ENCODE measurements at regions not wholly inside any gene's neighbourhood (a gene's known extent, or its start where the extent isn't known, plus 50 kb on each side); places are given as distances from the start of the nearest gene placed in this dataset.

GRCh38 chr5:106854922-106855321 lies 815.8 kb downstream of the EFNA5 start:
- Mint-ChIP-seq H3K27ac (no peak overlapping the region), H3K4me3 (no peak overlapping the region), H3K36me3 (ENCODE audit: low read depth) (no peaks in the 10 kb centered on the region)

GRCh38 chr5:106854105-106854687 lies 816.5 kb downstream of the EFNA5 start:
- H3K9me3 Mint-ChIP-seq = no peaks in the 10 kb centered on the region
- H3K4me3 Mint-ChIP-seq = no peak overlapping the region
- intact Hi-C loops (cut with micrococcal nuclease) = no loop called here
- DNase-seq = no peak
- no peaks in the 10 kb centered on the region for H3K27me3 Mint-ChIP-seq
- no peaks in the 10 kb centered on the region for H3K36me3 Mint-ChIP-seq (ENCODE audit: low read depth)
- no peak overlapping the region for H3K27ac Mint-ChIP-seq
- H3K4me1 Mint-ChIP-seq = no peaks in the 10 kb centered on the region

More at GRCh38 chr5:106854922-106855321, 815.8 kb downstream of the EFNA5 start:
- no peaks in the 10 kb centered on the region for H3K27me3 Mint-ChIP-seq
- DNase-seq = no peak
- H3K4me1 Mint-ChIP-seq = no peaks in the 10 kb centered on the region
- H3K9me3 Mint-ChIP-seq = no peaks in the 10 kb centered on the region
- intact Hi-C loops (cut with micrococcal nuclease) = no loop called here

- Mint-ChIP-seq H3K27ac (no peak overlapping the region), H3K36me3 (ENCODE audit: low read depth) (no peaks in the 10 kb centered on the region), H3K4me1 (no peaks in the 10 kb centered on the region), H3K27me3 (no peaks in the 10 kb centered on the region), H3K9me3 (no peaks in the 10 kb centered on the region), H3K4me3 (no peak overlapping the region)
- intact Hi-C loops (cut with micrococcal nuclease) = no loop called here
- DNase-seq = no peak
Observed at GRCh38 chr5:106853266-106853665, 817.5 kb downstream of the EFNA5 start.

GRCh38 chr5:106849266-106849665 lies 821.5 kb downstream of the EFNA5 start:
- Mint-ChIP-seq H3K4me3 (no peak overlapping the region), H3K4me1 (no peaks in the 10 kb centered on the region), H3K27me3 (no peaks in the 10 kb centered on the region), H3K9me3 (no peaks in the 10 kb centered on the region), H3K36me3 (ENCODE audit: low read depth) (no peaks in the 10 kb centered on the region), H3K27ac (no peak overlapping the region)
- intact Hi-C loops (cut with micrococcal nuclease) = no loop called here
- DNase-seq = no peak

DNA sequence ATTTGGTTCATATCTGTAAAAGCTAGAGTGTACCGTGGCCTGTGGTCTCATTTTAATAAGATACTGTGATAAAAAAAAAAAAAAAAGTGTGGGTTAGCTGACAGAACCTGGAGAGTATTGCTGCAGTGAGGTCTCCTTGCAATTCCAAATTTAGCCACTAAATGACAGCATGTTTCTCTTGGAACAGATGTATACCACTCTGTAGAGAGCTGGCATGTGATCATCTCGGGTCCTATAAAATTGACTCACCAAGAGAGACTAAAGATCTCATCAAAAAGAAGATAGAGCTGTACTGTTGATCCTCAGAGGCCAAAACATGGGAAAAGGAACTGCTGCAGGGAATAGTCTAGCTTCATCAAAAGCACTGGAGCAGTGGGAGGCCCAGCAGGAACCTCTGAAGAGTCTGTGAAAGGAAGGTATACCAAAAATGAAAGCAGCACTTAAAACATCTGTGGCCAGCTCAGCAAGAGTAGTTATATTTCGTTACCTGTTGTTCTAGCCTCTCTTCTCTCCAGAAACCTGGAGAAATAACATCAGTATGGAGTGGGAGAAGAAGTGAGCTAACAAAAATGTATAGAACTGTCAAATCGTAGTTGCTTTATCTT lies 826.8 kb downstream of the EFNA5 start:
- no peaks in the 10 kb centered on the region for H3K4me1 Mint-ChIP-seq
- H3K4me3 Mint-ChIP-seq = no peak overlapping the region
- H3K27ac Mint-ChIP-seq = no peak overlapping the region
- H3K9me3 Mint-ChIP-seq = peaks cover 5% of the 10 kb centered on the region
- DNase-seq = no peak
- intact Hi-C loops (cut with micrococcal nuclease) = no loop called here
- H3K27me3 Mint-ChIP-seq = no peaks in the 10 kb centered on the region
- no peaks in the 10 kb centered on the region for H3K36me3 Mint-ChIP-seq (ENCODE audit: low read depth)

- DNase-seq = no peak
- no peaks in the 10 kb centered on the region for H3K27me3 Mint-ChIP-seq
- H3K4me1 Mint-ChIP-seq = no peaks in the 10 kb centered on the region
- no peaks in the 10 kb centered on the region for H3K36me3 Mint-ChIP-seq (ENCODE audit: low read depth)
- H3K27ac Mint-ChIP-seq = no peak overlapping the region
- intact Hi-C loops (cut with micrococcal nuclease) = no loop called here
- H3K4me3 Mint-ChIP-seq = no peak overlapping the region
- H3K9me3 Mint-ChIP-seq = peaks cover 4% of the 10 kb centered on the region
Observed at GRCh38 chr5:106833517-106833916, 837.2 kb downstream of the EFNA5 start.

DNA sequence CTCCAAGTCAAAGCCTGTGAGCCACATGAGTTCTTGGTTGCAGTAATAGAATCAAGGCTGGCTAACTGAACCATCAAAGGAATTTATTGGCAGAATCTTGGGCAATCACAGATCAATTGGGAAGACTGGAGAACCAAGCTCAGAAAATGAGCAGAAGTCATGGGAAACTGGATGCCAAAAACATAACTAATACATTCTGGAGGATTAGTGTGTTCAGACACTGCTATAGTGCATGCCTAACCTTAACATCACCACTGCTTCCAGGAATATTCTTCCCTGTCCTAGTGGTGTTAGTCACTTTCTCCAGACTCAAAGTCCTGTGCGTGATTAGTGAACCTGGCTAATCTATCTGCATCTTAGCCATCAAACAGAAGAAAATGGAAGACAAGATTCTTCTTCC lies 843.7 kb downstream of the EFNA5 start:
- H3K36me3 Mint-ChIP-seq (ENCODE audit: low read depth) = no peaks in the 10 kb centered on the region
- H3K4me1 Mint-ChIP-seq = no peaks in the 10 kb centered on the region
- intact Hi-C loops (cut with micrococcal nuclease) = no loop called here
- H3K27me3 Mint-ChIP-seq = no peaks in the 10 kb centered on the region
- H3K9me3 Mint-ChIP-seq = peaks cover 4% of the 10 kb centered on the region
- no peak overlapping the region for H3K27ac Mint-ChIP-seq
- H3K4me3 Mint-ChIP-seq = no peak overlapping the region
- no peak for DNase-seq

DNA sequence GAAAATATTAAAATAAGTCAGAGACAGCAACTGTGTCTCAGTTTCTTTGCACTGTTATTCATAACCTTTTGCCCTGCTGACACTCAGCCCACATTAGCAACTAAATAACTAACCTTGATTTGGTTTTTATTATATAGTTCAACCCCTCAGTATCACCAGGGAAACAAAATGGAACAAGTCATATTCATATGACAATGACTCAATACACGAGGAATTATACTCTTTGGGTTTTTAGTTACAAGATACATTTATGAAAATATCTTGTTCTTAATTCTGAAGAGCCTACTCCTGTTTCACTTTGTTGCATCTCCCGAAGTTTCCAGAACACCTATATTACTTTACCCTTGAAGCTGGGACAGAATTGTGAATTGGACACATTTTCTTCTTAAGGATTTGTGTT lies 845.4 kb downstream of the EFNA5 start:
- intact Hi-C loops (cut with micrococcal nuclease) = no loop called here
- H3K27me3 Mint-ChIP-seq = no peaks in the 10 kb centered on the region
- H3K4me3 Mint-ChIP-seq = no peak overlapping the region
- H3K4me1 Mint-ChIP-seq = no peaks in the 10 kb centered on the region
- no peak overlapping the region for H3K27ac Mint-ChIP-seq
- DNase-seq = no peak
- peaks cover 4% of the 10 kb centered on the region for H3K9me3 Mint-ChIP-seq
- H3K36me3 Mint-ChIP-seq (ENCODE audit: low read depth) = no peaks in the 10 kb centered on the region

DNA sequence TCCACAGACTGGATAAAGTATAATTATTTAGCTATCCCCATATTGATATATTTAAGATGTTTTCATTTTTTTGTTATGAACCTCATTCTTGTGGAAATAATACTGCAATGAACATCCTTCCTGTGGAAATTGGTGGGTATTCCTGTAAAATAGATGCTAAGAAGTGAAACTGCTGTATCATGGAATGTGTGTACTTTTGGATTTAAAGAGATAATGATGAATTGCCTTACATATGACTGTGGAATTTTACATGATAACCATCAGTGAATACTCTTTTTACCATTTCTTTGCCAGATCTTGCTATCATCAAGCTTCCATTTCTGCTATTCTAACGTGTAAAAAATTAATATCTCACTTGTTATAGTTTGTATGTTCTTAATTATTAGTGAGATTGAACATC lies 847.9 kb downstream of the EFNA5 start:
- Mint-ChIP-seq H3K4me3 (no peak overlapping the region), H3K36me3 (ENCODE audit: low read depth) (no peaks in the 10 kb centered on the region), H3K27me3 (no peaks in the 10 kb centered on the region), H3K4me1 (no peaks in the 10 kb centered on the region), H3K27ac (no peak overlapping the region), H3K9me3 (no peaks in the 10 kb centered on the region)
- DNase-seq = no peak
- intact Hi-C loops (cut with micrococcal nuclease) = no loop called here

DNA sequence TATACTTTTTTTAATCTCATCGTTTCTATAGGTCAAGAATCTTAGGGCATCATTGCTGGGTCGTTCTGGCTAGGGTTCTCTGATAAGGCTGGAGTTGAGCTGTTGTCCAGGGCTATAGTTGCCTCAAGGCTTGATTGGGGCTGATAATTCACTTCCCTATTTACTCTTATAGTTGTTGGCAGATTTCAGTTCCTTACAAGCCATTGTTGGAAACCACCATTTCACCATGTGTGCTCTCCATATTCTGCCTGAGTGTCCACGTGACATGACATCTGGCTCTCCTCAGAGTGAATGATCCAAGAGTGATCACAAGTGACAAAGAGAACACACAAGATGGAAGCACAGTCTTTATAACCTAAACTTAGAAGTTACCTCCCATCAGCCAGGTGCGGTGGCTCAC lies 852.2 kb downstream of the EFNA5 start:
- H3K9me3 Mint-ChIP-seq = no peaks in the 10 kb centered on the region
- no peak overlapping the region for H3K4me3 Mint-ChIP-seq
- no peaks in the 10 kb centered on the region for H3K36me3 Mint-ChIP-seq (ENCODE audit: low read depth)
- intact Hi-C loops (cut with micrococcal nuclease) = no loop called here
- H3K27me3 Mint-ChIP-seq = no peaks in the 10 kb centered on the region
- DNase-seq = no peak
- H3K27ac Mint-ChIP-seq = no peak overlapping the region
- no peaks in the 10 kb centered on the region for H3K4me1 Mint-ChIP-seq

DNA sequence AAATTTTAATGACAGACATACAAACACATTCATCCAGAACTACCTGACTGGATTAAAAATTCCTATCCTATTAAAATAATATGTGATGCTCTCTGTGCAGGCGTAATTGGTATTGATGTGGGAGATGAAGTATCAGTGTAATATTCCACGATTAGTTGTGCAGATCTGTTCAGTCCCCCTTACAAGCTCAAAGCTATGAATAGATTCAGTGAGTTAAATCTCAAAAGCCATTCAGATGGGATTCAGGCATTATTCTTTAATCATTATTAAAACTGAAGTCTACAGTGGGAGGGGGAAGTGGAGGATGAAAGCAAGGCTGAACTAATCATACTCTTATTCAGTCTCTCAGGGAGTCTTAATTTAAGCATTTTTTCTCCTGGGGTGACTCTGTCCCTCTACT lies 855.8 kb downstream of the EFNA5 start:
- Mint-ChIP-seq H3K4me1 (no peaks in the 10 kb centered on the region), H3K27me3 (no peaks in the 10 kb centered on the region), H3K4me3 (no peak overlapping the region), H3K9me3 (no peaks in the 10 kb centered on the region), H3K36me3 (ENCODE audit: low read depth) (no peaks in the 10 kb centered on the region), H3K27ac (no peak overlapping the region)
- no peak for DNase-seq
- intact Hi-C loops (cut with micrococcal nuclease) = no loop called here

GRCh38 chr5:106801554-106801953 lies 869.2 kb downstream of the EFNA5 start:
- no peaks in the 10 kb centered on the region for H3K9me3 Mint-ChIP-seq
- no peak overlapping the region for H3K4me3 Mint-ChIP-seq
- no peaks in the 10 kb centered on the region for H3K36me3 Mint-ChIP-seq (ENCODE audit: low read depth)
- no peaks in the 10 kb centered on the region for H3K27me3 Mint-ChIP-seq
- intact Hi-C loops (cut with micrococcal nuclease) = no loop called here
- H3K27ac Mint-ChIP-seq = no peak overlapping the region
- DNase-seq = no peak
- no peaks in the 10 kb centered on the region for H3K4me1 Mint-ChIP-seq

DNA sequence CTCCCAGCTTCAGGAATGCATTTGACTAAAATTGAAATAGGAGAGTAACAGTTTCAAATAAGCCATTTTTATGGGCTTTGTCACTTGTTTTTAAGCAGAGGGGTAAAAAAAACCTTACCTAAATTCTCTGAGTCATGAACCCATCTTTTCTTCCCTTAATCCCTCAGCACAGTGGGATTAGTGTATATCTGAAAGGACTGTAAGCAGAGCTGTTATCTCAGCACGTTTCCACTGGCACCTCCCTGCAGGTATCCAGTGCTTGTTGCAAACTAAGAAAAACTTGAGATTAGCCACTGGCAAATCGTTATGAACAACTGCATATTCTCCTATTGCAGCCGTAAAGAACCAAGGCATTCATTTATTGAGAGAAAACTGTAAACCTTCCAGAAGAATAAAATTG lies 872.7 kb downstream of the EFNA5 start:
- no peaks in the 10 kb centered on the region for H3K27me3 Mint-ChIP-seq
- no peak for DNase-seq
- H3K27ac Mint-ChIP-seq = no peak overlapping the region
- no peaks in the 10 kb centered on the region for H3K4me1 Mint-ChIP-seq
- H3K4me3 Mint-ChIP-seq = no peak overlapping the region
- H3K36me3 Mint-ChIP-seq (ENCODE audit: low read depth) = no peaks in the 10 kb centered on the region
- no peaks in the 10 kb centered on the region for H3K9me3 Mint-ChIP-seq
- intact Hi-C loops (cut with micrococcal nuclease) = no loop called here

DNA sequence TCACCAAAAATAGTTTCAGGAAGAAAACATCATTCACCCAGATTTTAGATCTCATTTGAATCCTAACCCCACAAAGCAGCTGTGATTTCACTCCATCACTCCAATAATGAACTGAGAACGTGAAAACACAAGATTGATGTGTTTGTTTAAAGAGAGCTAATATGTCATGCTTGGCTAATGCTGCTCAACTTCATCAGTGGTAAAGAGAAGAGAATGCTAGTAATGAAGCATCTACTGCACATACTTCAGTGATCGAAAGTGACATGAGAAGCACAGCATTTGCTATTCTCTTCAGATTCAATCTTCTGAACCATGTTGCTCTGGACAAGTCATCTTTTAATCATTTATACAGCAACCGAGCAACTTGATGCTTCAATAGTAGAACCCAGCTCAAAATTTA lies 874.7 kb downstream of the EFNA5 start:
- DNase-seq = no peak
- intact Hi-C loops (cut with micrococcal nuclease) = no loop called here
- H3K27ac Mint-ChIP-seq = no peak overlapping the region
- no peaks in the 10 kb centered on the region for H3K27me3 Mint-ChIP-seq
- H3K36me3 Mint-ChIP-seq (ENCODE audit: low read depth) = no peaks in the 10 kb centered on the region
- no peak overlapping the region for H3K4me3 Mint-ChIP-seq
- no peaks in the 10 kb centered on the region for H3K4me1 Mint-ChIP-seq
- H3K9me3 Mint-ChIP-seq = no peaks in the 10 kb centered on the region

DNA sequence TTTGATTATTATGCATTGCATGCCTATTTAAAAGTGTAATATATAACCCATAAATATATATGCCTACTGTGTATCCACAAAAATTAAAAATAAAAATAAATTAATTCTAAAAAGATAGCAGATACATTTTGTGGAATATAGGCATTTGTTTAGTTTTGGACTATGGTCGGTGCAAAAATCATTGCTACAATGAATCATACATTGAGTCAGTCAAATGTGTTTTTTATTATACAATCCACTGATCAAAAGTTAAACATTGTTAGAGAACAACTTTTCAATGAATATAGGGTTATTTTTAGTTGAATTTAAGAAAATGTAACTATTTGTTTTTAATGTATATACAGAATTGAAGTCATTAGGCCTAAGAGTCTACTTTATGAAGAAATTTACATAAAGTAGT lies 885.9 kb downstream of the EFNA5 start:
- Mint-ChIP-seq H3K4me3 (no peak overlapping the region), H3K4me1 (no peaks in the 10 kb centered on the region), H3K9me3 (peaks cover 9% of the 10 kb centered on the region), H3K36me3 (ENCODE audit: low read depth) (no peaks in the 10 kb centered on the region), H3K27ac (no peak overlapping the region), H3K27me3 (no peaks in the 10 kb centered on the region)
- intact Hi-C loops (cut with micrococcal nuclease) = no loop called here
- no peak for DNase-seq

Measured in activated CD4-positive, alpha-beta T cell treated with anti-CD3 and anti-CD28 coated beads, Interleukin-2, amount 10 ng/mL, durations not matched to agents 24 days and 14 days (primary cell).